WTC11 (cell line): ENCODE measurements at regions not wholly inside any gene's neighbourhood (a gene's known extent, or its start where the extent isn't known, plus 50 kb on each side); places are given as distances from the start of the nearest gene placed in this dataset.

Source experiments
- ATAC-seq: fragments of 200-7000 bp; cut with Tn5 transposase; 2 replicates; pipeline ENCODE4 v1.10.0; 2021; ENCODE audit warnings: mild to moderate bottlenecking, moderate library complexity
- CTCF ChIA-PET: fragments of 300-600 bp; sonication (Branson Sonifier 250); formaldehyde crosslinking; loops from one replicate; lab custom pipeline; 2021; ENCODE audit warnings: antibody characterized with exemption; lab: Charles Lee
- POLR2A ChIA-PET: fragments of 350-600 bp; sonication (Branson Sonifier 250); formaldehyde crosslinking; loops from one replicate; lab custom pipeline; 2021; ENCODE audit warnings: antibody characterized with exemption; lab: Charles Lee
- DNase-seq: peaks from one replicate; pipeline ENCODE4 v3.0.0; 2021; ENCODE audit warnings: low spot score
- H3K27ac Mint-ChIP-seq: 2 replicates; pipeline ENCODE4 v1.8.0; 2021; ENCODE audit warnings: mixed read lengths
- H3K27me3 Mint-ChIP-seq: 2 replicates; pipeline ENCODE4 v1.8.0; 2021; ENCODE audit warnings: low read depth, mild to moderate bottlenecking, moderate library complexity, mixed read lengths
- H3K36me3 Mint-ChIP-seq: 2 replicates; pipeline ENCODE4 v1.8.0; 2021; ENCODE audit warnings: mixed read lengths
- H3K4me1 Mint-ChIP-seq: 2 replicates; pipeline ENCODE4 v1.8.0; 2022; ENCODE audit warnings: mixed read lengths
- H3K4me3 Mint-ChIP-seq: 2 replicates; pipeline ENCODE4 v1.8.0; 2021; ENCODE audit warnings: mild to moderate bottlenecking, moderate library complexity, mixed read lengths
- H3K9me3 Mint-ChIP-seq: 2 replicates; pipeline ENCODE4 v1.8.0; 2021; ENCODE audit warnings: mixed read lengths
- ARID4B ChIP-seq: sonication (generic); formaldehyde crosslinking; IDR thresholded peaks from 2 replicates; pipeline ENCODE4 v1.8.0; 2023; ENCODE audit warnings: missing genetic modification reagents, mild to moderate bottlenecking, borderline replicate concordance
- ATF1 ChIP-seq: sonication (generic); formaldehyde crosslinking; IDR thresholded peaks from 2 replicates; pipeline ENCODE4 v1.8.1; 2023; ENCODE audit warnings: mild to moderate bottlenecking, moderate library complexity, missing genetic modification reagents
- ATF6 ChIP-seq: sonication (generic); formaldehyde crosslinking; IDR thresholded peaks from 2 replicates; pipeline ENCODE4 v1.8.1; 2023; ENCODE audit warnings: mild to moderate bottlenecking, missing genetic modification reagents
- CBFB ChIP-seq: sonication (generic); formaldehyde crosslinking; IDR thresholded peaks from 2 replicates; pipeline ENCODE4 v1.8.1; 2022; ENCODE audit warnings: mild to moderate bottlenecking, low read depth, missing genetic modification reagents
- E2F4 ChIP-seq: sonication (generic); formaldehyde crosslinking; IDR thresholded peaks from 2 replicates; pipeline ENCODE4 v1.8.1; 2022; ENCODE audit warnings: low read depth, mild to moderate bottlenecking, moderate library complexity, missing genetic modification reagents, borderline replicate concordance
- ELF4 ChIP-seq: sonication (generic); formaldehyde crosslinking; IDR thresholded peaks from 2 replicates; pipeline ENCODE4 v1.8.1; 2022; ENCODE audit warnings: low read depth, mild to moderate bottlenecking, moderate library complexity, missing genetic modification reagents
- FOXK1 ChIP-seq: sonication (generic); formaldehyde crosslinking; IDR thresholded peaks from 2 replicates; pipeline ENCODE4 v1.8.0; 2022; ENCODE audit warnings: mild to moderate bottlenecking, moderate library complexity, missing genetic modification reagents
- GABPB1 ChIP-seq: sonication (generic); formaldehyde crosslinking; IDR thresholded peaks from 2 replicates; pipeline ENCODE4 v1.8.1; 2023; ENCODE audit warnings: mild to moderate bottlenecking, missing genetic modification reagents
- IRF2 ChIP-seq: sonication (generic); formaldehyde crosslinking; IDR thresholded peaks from 2 replicates; pipeline ENCODE4 v1.8.0; 2022; ENCODE audit warnings: low read depth, missing genetic modification reagents, borderline replicate concordance
- MLX ChIP-seq: sonication (generic); formaldehyde crosslinking; IDR thresholded peaks from 2 replicates; pipeline ENCODE4 v1.8.1; 2023; ENCODE audit warnings: mild to moderate bottlenecking, missing genetic modification reagents, moderate library complexity
- MXD4 ChIP-seq: fragments of 250-450 bp; sonication (Bioruptor Pico); IDR thresholded peaks from 2 replicates; pipeline ENCODE4 v1.8.0; 2021; ENCODE audit warnings: mild to moderate bottlenecking, moderate library complexity, borderline replicate concordance
- NFE2L1 ChIP-seq: sonication (generic); formaldehyde crosslinking; IDR thresholded peaks from 2 replicates; pipeline ENCODE4 v1.8.1; 2023; ENCODE audit warnings: missing genetic modification reagents
- SMAD3 ChIP-seq: sonication (generic); formaldehyde crosslinking; IDR thresholded peaks from 2 replicates; pipeline ENCODE4 v1.8.0; 2022; ENCODE audit warnings: missing genetic modification reagents, mild to moderate bottlenecking, borderline replicate concordance
- SP1 ChIP-seq: sonication (generic); formaldehyde crosslinking; conservative IDR thresholded peaks from 2 replicates; pipeline ENCODE4 v1.8.1; 2022; ENCODE audit warnings: missing genetic modification reagents
- ZNF219 ChIP-seq: sonication (generic); formaldehyde crosslinking; IDR thresholded peaks from 2 replicates; pipeline ENCODE4 v1.8.0; 2023; ENCODE audit warnings: missing genetic modification reagents, mild to moderate bottlenecking, borderline replicate concordance
- ZNF532 ChIP-seq: fragments of 250-450 bp; sonication (Bioruptor Pico); IDR thresholded peaks from 2 replicates; pipeline ENCODE4 v1.9.0; 2021; ENCODE audit warnings: mild to moderate bottlenecking, borderline replicate concordance

GRCh38 chr7:35379481-35379880 is 125.6 kb upstream of the TBX20 start (continued):
- TF ChIP-seq MXD4 (CRISPR knock-in tag), result no peak
- no peak for TF ChIP-seq SP1 (CRISPR knock-in tag)
- TF ChIP-seq ARID4B (CRISPR knock-in tag), result no peak
- TF ChIP-seq FOXK1, result no peak
- no peak for TF ChIP-seq MLX (CRISPR knock-in tag)
- TF ChIP-seq IRF2 (CRISPR knock-in tag), result no peak

- H3K27me3 Mint-ChIP-seq, result peaks cover 11% of the 10 kb centered on the region
- no peak for DNase-seq
- no peak overlapping the region for H3K4me3 Mint-ChIP-seq
- peaks cover 28% of the 10 kb centered on the region for H3K9me3 Mint-ChIP-seq
- ATAC-seq, result no peak
- no peaks in the 10 kb centered on the region for H3K4me1 Mint-ChIP-seq
- no peak overlapping the region for H3K27ac Mint-ChIP-seq
- POLR2A ChIA-PET, result no interaction called here
- CTCF ChIA-PET, result no interaction called here
- no peaks in the 10 kb centered on the region; the same call in 1 of the 2 replicates for H3K36me3 Mint-ChIP-seq
- no peak for TF ChIP-seq ARID4B (CRISPR knock-in tag)
- TF ChIP-seq NFE2L1 (CRISPR knock-in tag), result no peak
- TF ChIP-seq GABPB1, result no peak
- no peak for TF ChIP-seq CBFB (CRISPR knock-in tag)
- no peak for TF ChIP-seq E2F4 (CRISPR knock-in tag)
- TF ChIP-seq ZNF219 (CRISPR knock-in tag), result no peak
- no peak for TF ChIP-seq MXD4 (CRISPR knock-in tag)
- no peak for TF ChIP-seq ATF6 (CRISPR knock-in tag)
- no peak for TF ChIP-seq FOXK1
- no peak for TF ChIP-seq SMAD3 (CRISPR knock-in tag)
- TF ChIP-seq ELF4 (CRISPR knock-in tag), result no peak
- TF ChIP-seq ATF1, result no peak
- TF ChIP-seq ZNF532 (CRISPR knock-in tag), result no peak
Observed at GRCh38 chr7:35375516-35375915, 121.6 kb upstream of the TBX20 start.
